GM12878 (cell line): ENCODE measurements at regions not wholly inside any gene's neighbourhood (a gene's known extent, or its start where the extent isn't known, plus 50 kb on each side); places are given as distances from the start of the nearest gene placed in this dataset.

Experiments
- ATAC-seq: fragments of 200-7000 bp; cut with Tn5 transposase; 3 replicates; pipeline ENCODE4 v1.9.1; 2020; ENCODE audit warnings: mild to moderate bottlenecking, moderate library complexity
- BruUV-seq: library from RNA; stranded (reverse); fragments of 400-500 nt; replicated peaks from 2 replicates; lab custom pipeline; 2021; lab: Mats Ljungman, UMichigan
- CTCF ChIA-PET: fragments of 300-600 bp; sonication (Branson Sonifier 250); formaldehyde crosslinking; extraction: SDS; loops from one replicate; lab custom pipeline; 2021; ENCODE audit warnings: inconsistent platforms; lab: Yijun Ruan, JAX
- POLR2A ChIA-PET: fragments of 350-600 bp; formaldehyde crosslinking; extraction: SDS; loops from one replicate; lab custom pipeline; 2021; ENCODE audit warnings: inconsistent platforms; lab: Charles Lee
- RAD21 ChIA-PET: fragments of 300-600 bp; sonication (Branson Sonifier 250); formaldehyde crosslinking; loops from one replicate; lab custom pipeline; 2023; ENCODE audit warnings: antibody characterized with exemption; ENCODE audit not compliant: unreplicated experiment; lab: Charles Lee
- SMC1A ChIA-PET: fragments of 300-600 bp; sonication (Branson Sonifier 250); formaldehyde crosslinking; loops from one replicate; lab custom pipeline; 2023; ENCODE audit not compliant: unreplicated experiment, uncharacterized antibody; lab: Charles Lee
- DNase-seq: peaks from one replicate; pipeline ENCODE4 v3.0.0-alpha.2; 2011; ENCODE audit warnings: low read depth, low spot score
- FAIRE-seq: peaks from 3 replicates; lab custom pipeline; 2011; peaks lifted over from hg19 to GRCh38; lab: Jason Lieb, UNC
- H2AFZ ChIP-seq: 2 replicates; pipeline ENCODE4 v1.6.0; 2011; ENCODE audit warnings: low read depth, low read length, control low read depth; ENCODE audit not compliant: control insufficient read depth
- H3K27ac ChIP-seq: 2 replicates; pipeline ENCODE4 v1.5.1; 2011; ENCODE audit warnings: control low read depth; ENCODE audit not compliant: control insufficient read depth, insufficient read depth
- H3K27me3 ChIP-seq, 2 experiments: replicated peaks in 1 of 2; 2 replicates each; pipeline versions ENCODE4 v1.6.0 to v1.6.1; 2011; ENCODE audit warnings: low read length in 1 of 2; ENCODE audit not compliant: control insufficient read depth in 2 of 2, insufficient read depth in 2 of 2
- H3K36me3 ChIP-seq, 2 experiments: 2 replicates each; pipeline ENCODE4 v1.5.1; 2011; ENCODE audit warnings: low read length in 1 of 2; ENCODE audit not compliant: control insufficient read depth in 2 of 2, insufficient read depth in 2 of 2
- H3K4me1 ChIP-seq: 2 replicates; pipeline ENCODE4 v1.6.1; 2011; ENCODE audit warnings: mild to moderate bottlenecking, low read length, moderate library complexity, mixed read lengths; ENCODE audit not compliant: control insufficient read depth, insufficient read depth
- H3K4me2 ChIP-seq: 2 replicates; pipeline ENCODE4 v1.6.0; 2011; ENCODE audit warnings: control low read depth; ENCODE audit not compliant: control insufficient read depth, insufficient read depth
- H3K4me3 ChIP-seq: fragments of 200-600 bp; sonication (generic); 2 replicates; pipeline ENCODE4 v1.5.1; 2016
- H3K79me2 ChIP-seq: 2 replicates; pipeline ENCODE4 v1.6.0; 2011; ENCODE audit warnings: low read length; ENCODE audit not compliant: control insufficient read depth, insufficient read depth
- H3K9ac ChIP-seq: 2 replicates; pipeline ENCODE4 v1.8.0; 2011; ENCODE audit warnings: low read length, control low read depth, mixed read lengths; ENCODE audit not compliant: control insufficient read depth, insufficient read depth
- H3K9me3 ChIP-seq: replicated peaks from 3 replicates; pipeline ENCODE4 v1.5.1; 2011; ENCODE audit warnings: mild to moderate bottlenecking, low read length; ENCODE audit not compliant: control insufficient read depth, insufficient read depth
- H4K20me1 ChIP-seq: 2 replicates; pipeline ENCODE4 v1.6.0; 2011; ENCODE audit not compliant: control insufficient read depth, insufficient read depth
- CBX5 ChIP-seq: sonication (generic); IDR thresholded peaks from 2 replicates; pipeline ENCODE4 v1.6.1; 2016; ENCODE audit warnings: low read depth, moderate library complexity, mild to moderate bottlenecking, inconsistent platforms
- DPF2 ChIP-seq: fragments of 450-650 bp; IDR thresholded peaks from 2 replicates; pipeline ENCODE4 v1.6.1; 2017; ENCODE audit warnings: mild to moderate bottlenecking
- EP300 ChIP-seq, 2 experiments: fragments of 150-350 bp in 1 of 2; IDR thresholded peaks; 2 replicates each; pipeline ENCODE4 v1.6.1; 2011 to 2012; ENCODE audit warnings: low read depth in 2 of 2, low read length in 2 of 2, borderline replicate concordance in 1 of 2, improper control_type of control experiment in 1 of 2, inconsistent platforms in 1 of 2; ENCODE audit not compliant: control insufficient read depth in 1 of 2
- FOXM1 ChIP-seq: IDR thresholded peaks from 2 replicates; pipeline ENCODE4 v1.6.1; 2012; ENCODE audit warnings: low read depth, mild to moderate bottlenecking, inconsistent platforms, low read length, moderate library complexity
- HDAC2 ChIP-seq: fragments of 200-600 bp; sonication (generic); IDR thresholded peaks from 2 replicates; pipeline ENCODE4 v1.6.1; 2017
- MTA2 ChIP-seq: fragments of 450-650 bp; IDR thresholded peaks from 2 replicates; pipeline ENCODE4 v1.6.1; 2016; ENCODE audit warnings: low read depth, mild to moderate bottlenecking, moderate library complexity
- MTA3 ChIP-seq: IDR thresholded peaks from 2 replicates; pipeline ENCODE4 v1.6.1; 2012; ENCODE audit warnings: low read length, inconsistent platforms, borderline replicate concordance
- SMARCA5 ChIP-seq: fragments of 450-650 bp; IDR thresholded peaks from 2 replicates; pipeline ENCODE4 v1.6.1; 2017; ENCODE audit warnings: mild to moderate bottlenecking
- SPI1 ChIP-seq: IDR thresholded peaks from 2 replicates; pipeline ENCODE4 v1.6.1; 2011; ENCODE audit warnings: low read depth, mild to moderate bottlenecking, low read length, moderate library complexity, borderline replicate concordance; ENCODE audit not compliant: insufficient read depth
- SREBF1 ChIP-seq: IDR thresholded peaks from 2 replicates; pipeline ENCODE4 v1.6.1; 2012; ENCODE audit warnings: mild to moderate bottlenecking, low read length
- SREBF2 ChIP-seq: IDR thresholded peaks from 2 replicates; pipeline ENCODE4 v1.6.1; 2012; ENCODE audit warnings: mild to moderate bottlenecking, low read length
- TBL1XR1 ChIP-seq: IDR thresholded peaks from 2 replicates; pipeline ENCODE4 v1.6.1; 2012; ENCODE audit warnings: low read depth, low read length, improper control_type of control experiment
- ZNF207 ChIP-seq: fragments of 450-650 bp; IDR thresholded peaks from 2 replicates; pipeline ENCODE4 v1.6.1; 2014; ENCODE audit warnings: antibody characterized with exemption, mild to moderate bottlenecking, borderline replicate concordance
- WGBS: methylation state at CpG from one replicate; pipeline ENCODE4 v1.1.6; 2016; ENCODE audit warnings: low lambda C conversion rate; ENCODE audit not compliant: insufficient replicate concordance, insufficient coverage; ENCODE audit errors: missing lambda C conversion rate; 5-methylcytosine and 5-hydroxymethylcytosine counted together
- in situ Hi-C: fragments of 300-500 bp; cut with MboI; formaldehyde crosslinking; loops from 9 replicates; pipeline ENCODE4 v1.14.3; 2018; ENCODE audit warnings: mixed read lengths
- intact Hi-C: fragments of 100-400 bp; cut with micrococcal nuclease; formaldehyde crosslinking; loops from one replicate; pipeline ENCODE4 v1.14.2; 2022; ENCODE audit not compliant: unreplicated experiment

- DNase-seq (no peak), FAIRE-seq (no peak), ATAC-seq (no peak)
- H4K20me1 ChIP-seq: no peaks in the 10 kb centered on the region; the same call in 1 of the 2 replicates
- TF ChIP-seq SPI1 (no peak), DPF2 (no peak), MTA3 (no peak), MTA2 (no peak)
- SMC1A ChIA-PET: interaction anchor here (0.6 kb wide), 1 partner anchor 131 kb away, joined by 3 read pairs; no protein-coding TSS in a partner anchor
- BruUV-seq: no TSS peak
- H3K79me2 ChIP-seq: no peaks in the 10 kb centered on the region
- no peaks in the 10 kb centered on the region for H3K4me1 ChIP-seq
- H3K27ac ChIP-seq: no peak overlapping the region
- POLR2A ChIA-PET: no interaction called here
- no peaks in the 10 kb centered on the region for H3K9me3 ChIP-seq
- RAD21 ChIA-PET: no interaction called here
- no peak overlapping the region for H3K4me2 ChIP-seq
- intact Hi-C loops: no loop called here
- H2AFZ ChIP-seq: no peak overlapping the region
- CTCF ChIA-PET: no interaction called here
- WGBS: 11% methylated on average over 9 of the region's 9 CpGs
- in situ Hi-C loops: no loop called here
- no peaks in the 10 kb centered on the region for H3K27me3 ChIP-seq
- no peak overlapping the region for H3K4me3 ChIP-seq
- H3K36me3 ChIP-seq: no peaks in the 10 kb centered on the region
- no peak overlapping the region for H3K9ac ChIP-seq
Measured at GRCh38 chr4:138804711-138805110, 210.9 kb upstream of the NOCT start.

- CTCF ChIA-PET: no interaction called here
- WGBS: 26% methylated on average over 4 of the region's 4 CpGs
- in situ Hi-C loops: no loop called here
- no peak for ATAC-seq
- H3K4me2 ChIP-seq: no peak overlapping the region
- no peak for DNase-seq
- no peaks in the 10 kb centered on the region for H3K79me2 ChIP-seq
- no TSS peak for BruUV-seq
- TF ChIP-seq FOXM1 (no peak), SREBF2 (no peak), ZNF207 (no peak), SMARCA5 (no peak), CBX5 (no peak), SREBF1 (no peak), TBL1XR1 (no peak), HDAC2 (no peak), EP300 (IDR thresholded peaks at IDR 0.05; ENCODE audit: borderline replicate concordance in 1 of 2, control insufficient read depth in 1 of 2, low read depth in 2 of 2, low read length in 2 of 2) (no peak)
- no peak overlapping the region for H3K27ac ChIP-seq
- H4K20me1 ChIP-seq: no peaks in the 10 kb centered on the region; the same call in 1 of the 2 replicates
- RAD21 ChIA-PET: no interaction called here
- intact Hi-C loops: no loop called here
- no peaks in the 10 kb centered on the region for H3K27me3 ChIP-seq
- no peak overlapping the region for H3K9ac ChIP-seq
- POLR2A ChIA-PET: no interaction called here
- no peaks in the 10 kb centered on the region for H3K4me1 ChIP-seq
- no peak overlapping the region for H2AFZ ChIP-seq
- H3K36me3 ChIP-seq: no peaks in the 10 kb centered on the region
- FAIRE-seq: no peak
- no peaks in the 10 kb centered on the region for H3K9me3 ChIP-seq
- SMC1A ChIA-PET: interaction anchor here (0.8 to 1.0 kb wide), 2 partner anchors 12 to 729 kb away, joined by 3 read pairs; no protein-coding TSS in a partner anchor
- no peak overlapping the region for H3K4me3 ChIP-seq
Measured at GRCh38 chr4:138803051-138803450, 212.5 kb upstream of the NOCT start.
